Activated CD8-positive, alpha-beta T cell treated with anti-CD3 and anti-CD28 coated beads for 36 hours (primary cell): ENCODE measurements at regions not wholly inside any gene's neighbourhood (a gene's known extent, or its start where the extent isn't known, plus 50 kb on each side); places are given as distances from the start of the nearest gene placed in this dataset.

Source experiments
- ATAC-seq: fragments of 200-7000 bp; cut with Tn5 transposase; one replicate; pipeline ENCODE4 v1.10.0; 2021; ENCODE audit warnings: mild to moderate bottlenecking, moderate library complexity
- CTCF ChIA-PET: fragments of 350-600 bp; sonication (Branson Sonifier 250); formaldehyde crosslinking; loops from one replicate; lab custom pipeline; 2021; ENCODE audit warnings: antibody characterized with exemption; lab: Charles Lee
- POLR2A ChIA-PET: fragments of 350-600 bp; sonication (Branson Sonifier 250); formaldehyde crosslinking; loops from one replicate; lab custom pipeline; 2021; ENCODE audit warnings: antibody characterized with exemption; lab: Charles Lee
- DNase-seq: peaks from one replicate; pipeline ENCODE4 v3.0.0-alpha.2; 2020
- H3K27ac Mint-ChIP-seq: one replicate; pipeline ENCODE4 v1.8.0; 2021; ENCODE audit warnings: mild to moderate bottlenecking, mixed read lengths
- H3K27me3 Mint-ChIP-seq: one replicate; pipeline ENCODE4 v1.8.0; 2021; ENCODE audit warnings: mixed read lengths
- H3K36me3 Mint-ChIP-seq: one replicate; pipeline ENCODE4 v1.8.0; 2021; ENCODE audit warnings: low read depth, mixed read lengths
- H3K4me1 Mint-ChIP-seq: one replicate; pipeline ENCODE4 v1.8.0; 2021; ENCODE audit warnings: low read depth, mixed read lengths
- H3K4me3 Mint-ChIP-seq: one replicate; pipeline ENCODE4 v1.8.0; 2021; ENCODE audit warnings: mild to moderate bottlenecking, moderate library complexity, mixed read lengths
- H3K9me3 Mint-ChIP-seq: one replicate; pipeline ENCODE4 v1.8.0; 2021; ENCODE audit warnings: mixed read lengths
- intact Hi-C: fragments of 100-400 bp; cut with micrococcal nuclease; formaldehyde crosslinking; loops from one replicate; pipeline ENCODE4 v1.10.0; 2022
- TF ChIP-seq, protein P1 (sequence below): fragments of 200-600 bp; IDR thresholded peaks from one replicate; pipeline ENCODE4 v1.8.0; 2022; ENCODE audit warnings: antibody characterized with exemption, mild to moderate bottlenecking

DNA sequence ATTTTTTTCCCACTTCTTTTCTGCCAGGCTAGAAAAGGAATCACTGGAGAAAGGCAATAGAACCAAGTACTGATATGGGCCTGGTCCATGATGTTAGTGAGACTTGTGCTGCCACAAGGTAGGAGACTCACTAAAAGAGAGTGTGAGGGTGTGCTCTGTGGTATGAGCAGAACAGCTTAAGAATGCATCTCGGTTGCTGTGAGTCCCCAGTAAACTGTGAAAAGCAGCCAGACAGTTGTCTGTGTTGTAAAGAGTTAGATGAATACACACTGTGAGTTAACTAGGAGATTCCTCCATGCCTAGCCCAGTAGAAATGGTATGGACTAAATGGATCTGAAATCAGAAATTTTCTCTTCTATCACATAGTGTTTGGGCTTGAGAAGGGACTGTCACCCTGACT is 1177.3 kb upstream of the MIR17HG start:
- H3K4me3 Mint-ChIP-seq = no peak overlapping the region
- no peaks in the 10 kb centered on the region for H3K4me1 Mint-ChIP-seq
- H3K9me3 Mint-ChIP-seq = peaks cover 10% of the 10 kb centered on the region
- TF ChIP-seq, protein P1, sequence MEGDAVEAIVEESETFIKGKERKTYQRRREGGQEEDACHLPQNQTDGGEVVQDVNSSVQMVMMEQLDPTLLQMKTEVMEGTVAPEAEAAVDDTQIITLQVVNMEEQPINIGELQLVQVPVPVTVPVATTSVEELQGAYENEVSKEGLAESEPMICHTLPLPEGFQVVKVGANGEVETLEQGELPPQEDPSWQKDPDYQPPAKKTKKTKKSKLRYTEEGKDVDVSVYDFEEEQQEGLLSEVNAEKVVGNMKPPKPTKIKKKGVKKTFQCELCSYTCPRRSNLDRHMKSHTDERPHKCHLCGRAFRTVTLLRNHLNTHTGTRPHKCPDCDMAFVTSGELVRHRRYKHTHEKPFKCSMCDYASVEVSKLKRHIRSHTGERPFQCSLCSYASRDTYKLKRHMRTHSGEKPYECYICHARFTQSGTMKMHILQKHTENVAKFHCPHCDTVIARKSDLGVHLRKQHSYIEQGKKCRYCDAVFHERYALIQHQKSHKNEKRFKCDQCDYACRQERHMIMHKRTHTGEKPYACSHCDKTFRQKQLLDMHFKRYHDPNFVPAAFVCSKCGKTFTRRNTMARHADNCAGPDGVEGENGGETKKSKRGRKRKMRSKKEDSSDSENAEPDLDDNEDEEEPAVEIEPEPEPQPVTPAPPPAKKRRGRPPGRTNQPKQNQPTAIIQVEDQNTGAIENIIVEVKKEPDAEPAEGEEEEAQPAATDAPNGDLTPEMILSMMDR = no peak
- intact Hi-C loops = no loop called here
- no peaks in the 10 kb centered on the region for H3K36me3 Mint-ChIP-seq
- ChIA-PET CTCF (no interaction called here), POLR2A (no interaction called here)
- ATAC-seq = no peak
- no peaks in the 10 kb centered on the region for H3K27me3 Mint-ChIP-seq
- DNase-seq = no peak
- H3K27ac Mint-ChIP-seq = no peak overlapping the region

DNA sequence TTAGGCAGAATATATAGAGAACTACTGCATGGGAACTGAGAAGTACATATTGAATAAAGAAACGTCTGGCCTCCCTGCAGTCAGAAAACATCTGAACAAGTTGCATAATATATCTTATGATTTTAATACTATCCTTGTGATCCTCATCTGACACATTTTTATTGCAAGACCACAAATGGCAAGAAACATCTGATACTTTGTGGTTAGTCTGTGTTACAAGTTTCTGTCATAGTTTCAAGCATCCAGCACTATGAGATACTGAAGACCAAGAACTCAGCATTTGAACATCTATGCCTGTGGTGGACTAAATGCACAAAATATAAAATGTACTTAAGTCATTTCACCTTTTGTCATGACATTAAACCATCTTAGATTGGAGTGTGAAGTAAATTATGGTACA is 1175.8 kb upstream of the MIR17HG start:
- peaks cover 10% of the 10 kb centered on the region for H3K9me3 Mint-ChIP-seq
- H3K36me3 Mint-ChIP-seq = no peaks in the 10 kb centered on the region
- no peaks in the 10 kb centered on the region for H3K4me1 Mint-ChIP-seq
- ATAC-seq (no peak), DNase-seq (no peak)
- TF ChIP-seq, protein P1 = no peak
- no peak overlapping the region for H3K27ac Mint-ChIP-seq
- CTCF ChIA-PET = no interaction called here
- no peaks in the 10 kb centered on the region for H3K27me3 Mint-ChIP-seq
- H3K4me3 Mint-ChIP-seq = no peak overlapping the region
- intact Hi-C loops = no loop called here
- POLR2A ChIA-PET = interaction anchor here (0.7 kb wide), 1 partner anchor 499 kb away, joined by 3 read pairs; no protein-coding TSS in a partner anchor

DNA sequence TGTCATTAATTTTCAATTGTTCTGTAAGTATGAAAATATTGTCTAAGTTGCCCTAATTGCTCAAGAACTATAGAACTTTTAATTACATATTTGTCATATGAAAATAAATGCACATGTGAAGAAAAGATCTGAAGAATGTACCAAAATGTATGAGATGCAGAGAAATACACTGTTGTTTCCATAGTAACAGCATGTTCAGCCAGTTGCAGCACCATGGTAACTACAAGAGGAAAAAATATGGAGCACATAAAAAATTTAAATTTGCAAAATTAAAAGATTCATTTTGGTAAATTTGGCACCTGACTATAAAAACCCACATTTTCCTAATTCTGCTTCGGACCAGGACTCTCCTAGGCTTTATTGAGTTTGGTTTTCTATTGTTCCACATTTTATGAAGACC is 1170.0 kb upstream of the MIR17HG start:
- H3K36me3 Mint-ChIP-seq = no peaks in the 10 kb centered on the region
- POLR2A ChIA-PET = no interaction called here
- DNase-seq (no peak), ATAC-seq (no peak)
- CTCF ChIA-PET = no interaction called here
- TF ChIP-seq, protein P1 = no peak
- H3K4me3 Mint-ChIP-seq = no peak overlapping the region
- peaks cover 7% of the 10 kb centered on the region for H3K9me3 Mint-ChIP-seq
- intact Hi-C loops = no loop called here
- H3K4me1 Mint-ChIP-seq = no peaks in the 10 kb centered on the region
- no peaks in the 10 kb centered on the region for H3K27me3 Mint-ChIP-seq
- no peak overlapping the region for H3K27ac Mint-ChIP-seq

DNA sequence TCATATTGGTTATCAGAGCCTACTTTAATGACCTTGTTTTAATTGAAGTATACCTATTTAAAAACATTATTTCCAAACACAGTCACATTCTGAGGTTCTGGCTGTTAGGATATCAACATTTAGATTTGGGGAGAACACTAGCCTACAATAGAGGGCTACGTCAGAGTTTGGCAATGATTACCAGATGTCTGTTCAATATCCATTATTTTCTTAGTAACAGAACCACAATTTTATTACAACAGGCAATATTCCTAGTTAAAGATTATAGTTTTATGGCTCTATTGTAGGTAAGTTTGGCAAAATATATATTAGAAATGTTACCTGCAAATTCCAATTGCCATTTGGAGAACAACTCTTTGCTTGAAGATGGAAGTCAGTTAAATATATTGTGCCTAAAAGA is 1163.1 kb upstream of the MIR17HG start:
- Mint-ChIP-seq H3K36me3 (no peaks in the 10 kb centered on the region), H3K27me3 (no peaks in the 10 kb centered on the region)

GRCh38 chr13:90185734-90186133 is 1161.8 kb upstream of the MIR17HG start:
- no peak for ATAC-seq
- ChIA-PET POLR2A (no interaction called here), CTCF (no interaction called here)
- H3K36me3 Mint-ChIP-seq = no peaks in the 10 kb centered on the region
- H3K27me3 Mint-ChIP-seq = no peaks in the 10 kb centered on the region
- H3K9me3 Mint-ChIP-seq = no peaks in the 10 kb centered on the region
- DNase-seq = no peak
- no peaks in the 10 kb centered on the region for H3K4me1 Mint-ChIP-seq
- TF ChIP-seq, protein P1 = no peak
- H3K27ac Mint-ChIP-seq = no peak overlapping the region
- H3K4me3 Mint-ChIP-seq = no peak overlapping the region
- intact Hi-C loops = no loop called here

More for the DNA sequence above, 1163.1 kb upstream of the MIR17HG start:
- POLR2A ChIA-PET = no interaction called here
- no peak overlapping the region for H3K4me3 Mint-ChIP-seq
- intact Hi-C loops = no loop called here
- no peak for DNase-seq
- TF ChIP-seq, protein P1 = no peak
- no peak for ATAC-seq
- H3K4me1 Mint-ChIP-seq = no peaks in the 10 kb centered on the region
- H3K27ac Mint-ChIP-seq = no peak overlapping the region
- peaks cover 4% of the 10 kb centered on the region for H3K9me3 Mint-ChIP-seq
- CTCF ChIA-PET = no interaction called here
